NCI-H446 treated with DMSO at 0.1 percent for 48 hours (cell line): ENCODE measurements at regions not wholly inside any gene's neighbourhood (a gene's known extent, or its start where the extent isn't known, plus 50 kb on each side); places are given as distances from the start of the nearest gene placed in this dataset.
"Not testable (repeated sequence)": the region's sequence is repeated elsewhere in the genome, so short reads cannot be mapped to it uniquely, and the experiment has no call there.

ENCODE experiments used
- DNase-seq: peaks from one replicate; lab custom pipeline; 2025; lab: John Stamatoyannopoulos, UW

- DNase-seq = no peak
Measured at GRCh38 chrX:148080593-148080992, 99.5 kb downstream of the FMR1NB start.

GRCh38 chrX:148084611-148085010 is 103.5 kb downstream of the FMR1NB start:
- no peak for DNase-seq

DNA sequence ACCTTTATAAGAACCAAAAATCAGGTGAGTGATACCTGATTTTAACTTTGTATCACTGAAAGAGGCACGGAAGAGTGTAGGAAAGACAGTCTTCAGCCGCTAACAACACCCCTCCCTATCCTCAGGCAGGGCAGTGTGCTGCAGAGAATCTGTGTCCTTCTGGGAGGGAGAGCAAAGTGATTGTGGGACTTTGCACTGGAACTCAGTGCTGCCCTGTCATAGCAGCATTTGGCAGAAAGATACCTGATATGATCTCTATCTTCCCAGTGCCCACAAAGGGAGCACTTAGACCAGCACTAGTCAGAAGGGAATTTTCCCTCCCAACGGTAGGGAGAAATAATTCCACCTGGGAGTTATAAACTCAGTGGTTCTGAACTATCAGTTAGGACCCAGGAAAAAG is 139.0 kb downstream of the FMR1NB start:
- no peak for DNase-seq

GRCh38 chrX:148120999-148121623 is 140.0 kb downstream of the FMR1NB start:
- DNase-seq = no peak

DNA sequence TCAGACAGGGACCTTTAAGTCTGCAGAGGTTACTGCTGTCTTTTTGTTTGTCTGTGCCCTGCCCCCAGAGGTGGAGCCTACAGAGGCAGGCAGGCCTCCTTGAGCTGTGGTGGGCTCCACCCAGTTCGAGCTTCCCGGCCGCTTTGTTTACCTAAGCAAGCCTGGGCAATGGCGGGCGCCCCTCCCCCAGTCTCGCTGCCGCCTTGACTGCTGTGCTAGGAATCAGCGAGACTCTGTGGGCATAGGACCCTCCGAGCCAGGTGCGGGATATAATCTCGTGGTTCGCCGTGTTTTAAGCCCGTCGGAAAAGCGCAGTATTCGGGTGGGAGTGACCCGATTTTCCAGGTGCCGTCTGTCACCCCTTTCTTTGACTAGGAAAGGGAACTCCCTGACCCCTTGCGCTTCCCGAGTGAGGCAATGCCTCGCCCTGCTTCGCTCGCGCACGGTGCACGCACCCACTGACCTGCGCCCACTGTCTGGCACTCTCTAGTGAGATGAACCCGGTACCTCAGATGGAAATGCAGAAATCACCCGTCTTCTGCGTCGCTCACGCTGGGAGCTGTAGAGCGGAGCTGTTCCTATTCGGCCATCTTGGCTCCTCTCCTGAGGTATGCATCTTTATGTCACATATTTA is 147.9 kb downstream of the FMR1NB start:
- not testable (repeated sequence) for DNase-seq

- no peak for DNase-seq
Measured at GRCh38 chrX:148133105-148133725, 152.1 kb downstream of the FMR1NB start.

GRCh38 chrX:148134578-148134977 is 153.4 kb downstream of the FMR1NB start:
- DNase-seq = no peak

- DNase-seq = peak; percentile 43
Measured at GRCh38 chrX:148135738-148136137, 154.6 kb downstream of the FMR1NB start.

DNA sequence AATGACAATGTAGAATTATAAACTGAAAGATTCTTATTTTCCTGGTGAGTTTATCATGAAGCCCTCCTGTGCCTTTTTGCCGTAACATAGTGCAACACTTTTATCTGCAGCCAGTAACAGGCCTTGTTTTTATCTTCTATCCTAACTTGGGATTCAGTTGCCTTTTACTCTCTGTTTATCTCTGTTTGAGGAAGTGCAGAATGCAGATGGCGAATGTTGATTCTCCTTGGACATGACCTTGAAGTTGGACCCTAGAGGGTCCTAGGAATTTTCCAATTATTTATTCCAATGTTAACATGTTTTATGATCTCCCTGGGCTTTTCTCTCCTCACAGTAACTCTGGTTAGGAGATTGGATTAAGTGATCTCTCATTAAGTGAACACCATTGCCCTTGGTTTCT is 165.0 kb downstream of the FMR1NB start:
- DNase-seq = no peak

GRCh38 chrX:148156986-148157385 is 175.8 kb downstream of the FMR1NB start:
- no peak for DNase-seq

DNA sequence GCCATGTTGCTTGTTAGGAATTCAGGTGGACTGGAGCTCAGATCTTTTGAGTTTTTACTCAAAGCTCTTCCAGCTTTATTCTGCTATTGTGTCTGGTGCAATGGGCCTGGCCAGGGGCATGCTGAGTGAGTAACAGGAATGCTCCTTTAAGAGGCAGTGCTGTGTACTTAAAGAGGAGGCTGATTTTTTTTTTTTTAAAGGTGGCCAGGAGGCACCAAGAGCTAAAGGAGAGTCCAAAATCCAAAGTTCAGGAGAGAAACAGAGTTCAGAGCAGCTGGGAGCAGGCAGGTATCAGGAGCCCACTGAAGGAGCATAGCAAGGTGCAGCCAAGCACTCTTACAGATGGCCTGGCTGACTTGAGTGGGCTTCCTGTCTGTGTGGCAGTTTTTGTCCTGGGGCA is 178.7 kb downstream of the FMR1NB start:
- DNase-seq = no peak

DNA sequence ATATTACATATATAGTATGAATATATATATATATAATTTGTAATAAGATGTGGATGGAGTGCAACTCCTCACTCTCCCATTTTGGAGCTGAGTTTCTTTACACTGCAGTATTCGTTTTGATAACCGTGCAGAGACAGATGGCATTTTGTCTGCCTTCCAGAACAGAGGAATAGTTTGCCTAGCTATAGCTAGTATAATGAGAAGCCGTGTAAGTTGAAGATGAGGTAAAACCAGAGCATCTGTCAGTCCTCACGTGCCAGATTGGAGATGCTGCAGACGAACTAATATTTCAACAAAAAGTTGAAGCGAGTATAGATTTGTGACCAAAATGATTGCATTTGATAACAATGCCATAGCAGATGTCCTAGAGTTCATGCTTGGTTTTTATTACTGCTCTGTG is 180.6 kb downstream of the FMR1NB start:
- DNase-seq = peak; percentile 1

DNA sequence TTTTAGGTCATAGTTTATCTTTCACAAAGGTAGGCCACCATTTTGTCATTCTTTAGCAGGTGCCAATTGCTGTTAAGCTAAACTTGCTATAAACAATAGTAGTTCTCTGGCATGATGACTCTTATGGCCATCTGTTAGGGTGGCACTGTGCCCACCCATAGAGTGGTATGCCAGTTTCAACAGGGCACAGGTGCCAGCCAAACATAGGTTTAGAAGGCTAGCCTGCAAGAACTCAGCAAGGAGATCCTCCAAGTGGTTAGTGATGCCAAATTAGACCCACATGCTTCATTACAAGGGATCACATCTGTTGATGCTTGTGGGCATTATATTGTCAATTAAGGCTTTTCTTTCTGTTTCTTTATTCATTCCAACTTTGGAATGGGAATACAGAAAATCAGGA is 204.5 kb downstream of the FMR1NB start:
- no peak for DNase-seq

GRCh38 chrX:148192547-148192946 is 211.4 kb downstream of the FMR1NB start:
- DNase-seq = no peak

DNA sequence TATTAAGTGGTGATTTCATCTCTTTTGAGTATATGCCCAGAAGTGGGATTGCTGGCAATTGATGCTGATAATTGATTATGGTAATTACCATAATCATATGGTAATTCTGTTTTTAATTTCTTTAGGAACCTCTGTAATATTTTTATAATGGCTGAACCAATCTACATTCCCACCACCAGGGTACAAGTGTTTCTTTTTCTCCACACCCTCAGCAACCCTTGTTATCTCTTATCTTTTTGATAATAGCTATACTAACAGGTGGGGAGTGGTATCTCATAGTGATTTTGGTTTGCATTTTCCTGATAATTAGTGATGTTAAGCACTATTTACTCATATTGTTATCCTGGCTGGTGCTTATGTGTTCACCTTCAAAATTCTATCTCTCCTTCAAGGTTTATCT is 212.6 kb downstream of the FMR1NB start:
- DNase-seq = no peak

DNA sequence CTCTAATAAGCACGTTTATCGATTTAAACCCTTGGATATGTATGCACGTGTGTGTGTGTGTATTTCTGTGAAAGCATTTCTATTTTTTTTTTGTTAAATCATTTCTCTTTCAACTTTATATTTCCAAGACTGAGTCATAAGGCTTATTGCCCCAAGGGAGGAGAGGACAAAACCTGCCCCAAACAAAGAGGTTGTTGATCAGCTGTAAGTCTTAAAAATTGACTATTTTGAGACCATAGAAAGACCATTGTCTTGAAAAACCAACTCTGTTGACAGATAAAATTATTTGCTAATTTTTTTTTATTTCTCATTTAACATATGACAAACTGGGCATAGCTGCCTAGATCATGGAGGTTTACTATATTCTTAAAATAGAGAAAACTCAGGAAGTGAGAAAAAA is 222.4 kb downstream of the FMR1NB start:
- DNase-seq = no peak

- no peak for DNase-seq
Measured at GRCh38 chrX:148204195-148204594, 223.1 kb downstream of the FMR1NB start.

GRCh38 chrX:148214786-148215185 is 233.6 kb downstream of the FMR1NB start:
- DNase-seq = no peak

GRCh38 chrX:148215726-148216125 is 234.6 kb downstream of the FMR1NB start:
- no peak for DNase-seq

DNA sequence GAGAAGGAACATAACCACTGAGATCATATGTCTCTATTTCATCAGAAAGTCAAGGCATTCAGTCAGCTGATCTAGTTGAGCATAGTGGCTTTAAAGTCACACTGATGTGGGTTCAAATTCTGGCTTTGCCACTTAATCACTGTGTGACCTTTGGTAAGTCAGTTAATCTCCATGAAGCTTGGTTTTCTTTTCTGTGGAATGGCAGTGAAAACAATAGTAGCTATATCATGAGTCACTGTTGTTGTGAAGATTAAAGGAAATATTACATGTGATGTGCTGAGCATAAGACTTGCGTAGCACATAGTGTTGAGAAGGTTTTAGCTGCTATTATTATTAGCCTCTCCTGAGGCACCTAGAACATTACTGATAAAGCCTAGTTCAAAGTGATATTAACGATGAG is 242.2 kb downstream of the FMR1NB start:
- DNase-seq = no peak

- DNase-seq = no peak
Measured at GRCh38 chrX:148228521-148228920, 247.4 kb downstream of the FMR1NB start.

DNA sequence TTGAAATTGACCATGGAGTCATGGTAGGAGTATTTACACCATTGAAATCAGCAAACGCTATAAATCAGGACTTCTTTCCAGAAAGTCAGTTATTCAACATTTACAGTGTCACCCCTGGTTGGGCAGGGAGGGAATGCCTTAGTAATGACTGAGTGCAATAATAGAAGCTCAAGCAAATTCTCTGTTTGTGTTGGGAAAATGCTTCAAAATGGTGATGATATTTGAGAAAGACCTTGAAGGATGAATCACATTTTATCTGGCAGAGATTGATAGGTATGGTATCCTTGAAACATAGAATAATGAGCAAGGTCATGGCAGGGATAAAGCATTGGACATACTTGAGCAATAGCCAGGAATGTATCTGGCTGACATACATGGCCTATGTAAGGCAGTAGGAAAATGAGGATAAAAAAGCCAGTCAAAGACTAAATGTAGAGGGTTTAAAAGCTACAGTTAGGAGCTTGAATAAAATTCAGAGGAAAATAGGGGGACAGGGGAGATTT is 248.7 kb downstream of the FMR1NB start:
- DNase-seq = no peak

- no peak for DNase-seq
Measured at GRCh38 chrX:148259990-148260389, 240.4 kb upstream of the AFF2 start.
